ENCODE measurements at regions not wholly inside any gene's neighbourhood (a gene's known extent, or its start where the extent isn't known, plus 50 kb on each side); places are given as distances from the start of the nearest gene placed in this dataset.

DNA sequence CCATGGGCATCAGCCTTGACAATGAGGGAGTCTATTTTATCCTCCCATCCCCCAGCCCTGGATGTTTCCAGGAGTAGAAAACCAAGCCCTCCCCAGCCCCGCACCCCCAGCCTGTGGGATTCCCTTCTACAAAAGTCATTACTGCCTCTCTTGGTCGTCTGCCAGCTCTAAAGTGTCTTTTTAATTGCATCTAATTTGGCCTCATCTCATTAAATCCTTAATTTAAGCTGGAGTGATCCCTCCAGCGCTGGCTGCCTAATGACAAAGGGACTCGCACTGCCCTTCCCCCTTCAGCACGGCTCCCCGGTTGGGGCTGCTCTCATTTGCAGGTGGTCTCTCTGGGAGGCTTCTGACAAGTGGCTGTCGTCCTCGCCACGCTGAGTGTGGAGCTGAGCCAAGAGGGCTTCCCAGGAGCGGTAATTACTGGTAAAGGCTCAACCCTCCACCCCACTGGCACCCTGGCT is 107.9 kb upstream of the ALDH1B1 start:
- peak; percentile 93 for DNase-seq

DNA sequence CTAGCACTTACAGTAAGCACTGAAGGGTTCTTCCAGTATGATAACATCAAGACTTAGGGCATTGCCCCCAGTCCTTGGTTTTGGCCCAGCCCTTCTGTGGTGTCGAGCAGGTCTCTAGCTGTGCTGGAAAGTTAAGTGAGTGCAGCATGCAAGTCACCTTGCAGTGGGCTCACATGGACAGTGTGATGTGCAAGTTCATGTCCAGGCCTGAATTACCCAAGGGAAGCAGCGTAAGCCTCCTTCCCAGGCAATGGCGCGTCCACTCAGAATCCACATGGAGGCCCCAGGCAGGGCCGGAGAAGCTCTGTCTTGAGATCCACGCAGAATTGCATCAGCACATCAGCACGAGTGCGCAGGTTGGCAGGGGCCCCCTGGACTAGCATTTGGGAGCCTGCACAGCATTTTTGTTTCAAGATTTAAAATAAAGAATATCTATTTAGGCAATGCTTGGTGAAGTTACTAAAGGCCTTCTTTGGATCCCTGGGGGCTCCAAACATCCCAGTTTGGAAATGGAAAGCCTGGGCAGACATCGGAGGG is 108.4 kb upstream of the ALDH1B1 start:
- no peak for DNase-seq

DNA sequence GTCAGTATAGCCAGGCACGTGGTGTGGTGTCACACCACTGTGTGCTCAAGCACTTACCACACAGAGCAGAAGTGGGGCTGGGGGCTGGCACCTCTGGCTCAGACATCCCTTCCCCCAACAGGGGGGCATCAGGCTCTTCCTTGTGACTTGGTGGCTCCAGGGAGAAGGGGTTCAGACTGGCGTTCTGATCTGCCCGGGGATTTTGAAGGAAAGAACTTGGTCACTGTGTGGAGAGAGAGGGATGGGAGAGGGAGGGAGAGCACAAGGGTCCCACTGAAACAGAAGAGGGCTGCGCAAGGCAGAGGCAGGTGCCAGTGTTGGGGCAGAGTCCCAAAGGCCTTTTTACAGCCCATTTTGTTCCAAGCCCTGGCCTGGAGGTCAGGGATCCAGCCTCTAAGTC is 109.7 kb upstream of the ALDH1B1 start:
- no peak for DNase-seq

DNA sequence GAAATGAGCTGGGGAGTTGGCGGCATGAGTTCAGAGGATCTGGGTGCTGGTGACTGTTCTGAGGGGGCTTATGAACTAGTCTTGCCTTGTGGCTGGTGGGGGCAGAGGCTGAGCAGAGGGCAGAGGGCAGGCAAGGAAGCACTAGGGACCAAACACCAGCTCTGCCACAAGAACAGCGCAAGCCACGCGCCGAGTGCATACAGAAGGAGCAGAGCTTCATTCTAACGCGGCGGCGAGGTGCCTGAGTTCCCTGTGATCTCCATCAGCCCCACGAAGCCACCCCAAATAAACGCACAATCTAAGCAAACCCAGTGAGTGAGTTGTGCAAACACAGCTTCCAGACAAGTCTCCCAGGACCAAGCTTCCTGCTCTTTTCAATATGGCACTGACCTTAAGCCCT is 110.6 kb upstream of the ALDH1B1 start:
- DNase-seq, result no peak

DNA sequence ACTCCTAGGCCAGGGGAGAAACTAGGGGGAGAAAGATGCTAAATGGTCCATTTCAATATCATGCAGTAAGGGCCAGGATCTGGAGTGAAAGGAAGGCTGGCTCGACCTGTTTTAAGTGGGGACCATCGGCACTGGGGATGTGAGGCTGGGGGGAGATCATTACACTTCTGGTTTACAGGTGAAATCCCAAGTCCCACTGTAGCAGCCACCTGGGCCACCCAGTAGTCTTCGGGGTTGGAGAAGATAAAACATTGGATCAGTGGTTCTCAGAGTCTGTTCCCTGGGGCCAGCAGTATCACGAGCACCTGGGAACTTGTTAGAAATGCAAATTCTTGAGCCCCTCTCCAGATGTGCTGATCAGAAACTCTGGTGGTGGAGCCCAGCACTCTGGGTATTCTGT is 111.3 kb upstream of the ALDH1B1 start:
- DNase-seq, result no peak

DNA sequence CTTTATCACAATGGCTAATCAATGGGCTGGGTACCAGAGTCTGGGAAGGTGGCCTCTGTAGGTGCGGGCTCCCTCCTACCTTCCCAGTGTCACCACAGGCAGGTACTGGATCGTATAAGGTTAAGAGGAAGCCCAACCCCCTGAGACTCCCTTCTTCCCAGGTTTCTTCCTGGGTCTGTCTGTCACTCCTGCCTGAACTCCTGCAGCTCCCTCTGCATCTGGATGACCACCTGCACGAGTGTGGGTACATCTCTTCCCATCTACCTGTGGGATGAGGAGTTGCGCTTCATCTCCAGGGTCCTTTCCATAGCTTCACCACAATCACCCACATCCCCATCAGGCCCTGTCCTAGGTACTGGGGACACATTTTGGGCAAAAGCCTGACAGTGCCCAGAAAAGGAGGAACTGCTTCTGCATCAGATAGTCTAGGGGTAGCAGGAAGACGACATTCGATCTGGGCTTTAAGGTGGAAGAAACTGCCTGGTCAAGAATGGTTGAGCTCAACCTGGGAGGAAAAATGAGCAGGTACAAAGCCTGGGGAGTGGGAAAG is 112.2 kb upstream of the ALDH1B1 start:
- no peak for DNase-seq

DNA sequence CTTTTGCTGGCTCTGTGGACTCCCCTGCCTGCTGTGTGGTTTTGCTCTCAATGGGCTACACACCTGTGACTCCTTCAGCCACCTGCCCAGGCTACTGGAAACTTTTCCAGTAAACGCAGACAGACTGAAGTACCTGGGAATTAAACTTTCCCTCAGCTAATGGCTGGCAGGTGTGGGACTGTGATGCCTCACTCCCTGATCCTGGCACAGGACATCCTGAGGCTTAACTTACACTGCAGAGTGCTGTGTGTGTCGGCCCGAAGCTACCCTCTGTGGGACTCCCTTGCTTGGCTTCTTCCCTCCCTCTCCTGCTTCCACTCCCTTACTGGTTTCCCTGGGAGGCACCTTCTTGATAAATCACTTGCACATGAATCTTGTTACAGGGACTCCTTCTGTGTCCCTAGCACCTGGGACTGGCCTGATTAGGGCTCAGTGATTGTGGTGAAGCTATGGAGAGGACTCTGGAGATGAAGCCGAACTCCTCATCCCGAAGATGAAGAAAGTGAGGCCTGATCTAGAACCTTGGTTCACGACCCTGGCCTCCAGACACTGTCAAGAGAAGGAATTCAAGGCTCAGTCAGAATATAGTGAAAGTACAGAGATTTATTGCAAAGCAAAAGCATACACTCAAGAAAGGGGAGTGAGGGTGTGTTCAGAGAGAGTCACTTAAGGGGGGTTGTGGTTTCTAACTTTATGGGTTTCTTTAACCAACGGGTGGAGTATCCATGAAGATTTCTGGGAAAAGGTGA is 113.4 kb upstream of the ALDH1B1 start:
- no peak for DNase-seq

DNA sequence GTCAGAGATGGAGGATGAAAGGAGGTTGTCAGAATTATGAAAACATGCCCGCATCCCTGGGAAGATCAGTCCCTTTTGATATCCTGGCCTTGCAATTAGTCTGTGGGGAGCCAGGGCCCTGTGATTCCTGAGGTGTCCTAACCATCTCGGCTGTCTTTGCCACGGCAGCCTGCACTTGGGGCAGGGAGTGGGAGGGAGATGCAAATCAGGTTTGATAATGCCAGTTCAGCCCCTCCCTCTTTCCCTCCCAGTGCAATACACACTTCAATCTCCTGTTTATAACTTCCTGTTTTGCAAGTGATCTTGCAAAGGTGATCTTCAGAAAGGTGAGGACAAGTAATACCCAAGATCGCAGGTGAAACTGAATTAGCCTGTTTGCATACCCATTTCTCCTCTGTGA is 114.0 kb upstream of the ALDH1B1 start:
- DNase-seq, result no peak

DNA sequence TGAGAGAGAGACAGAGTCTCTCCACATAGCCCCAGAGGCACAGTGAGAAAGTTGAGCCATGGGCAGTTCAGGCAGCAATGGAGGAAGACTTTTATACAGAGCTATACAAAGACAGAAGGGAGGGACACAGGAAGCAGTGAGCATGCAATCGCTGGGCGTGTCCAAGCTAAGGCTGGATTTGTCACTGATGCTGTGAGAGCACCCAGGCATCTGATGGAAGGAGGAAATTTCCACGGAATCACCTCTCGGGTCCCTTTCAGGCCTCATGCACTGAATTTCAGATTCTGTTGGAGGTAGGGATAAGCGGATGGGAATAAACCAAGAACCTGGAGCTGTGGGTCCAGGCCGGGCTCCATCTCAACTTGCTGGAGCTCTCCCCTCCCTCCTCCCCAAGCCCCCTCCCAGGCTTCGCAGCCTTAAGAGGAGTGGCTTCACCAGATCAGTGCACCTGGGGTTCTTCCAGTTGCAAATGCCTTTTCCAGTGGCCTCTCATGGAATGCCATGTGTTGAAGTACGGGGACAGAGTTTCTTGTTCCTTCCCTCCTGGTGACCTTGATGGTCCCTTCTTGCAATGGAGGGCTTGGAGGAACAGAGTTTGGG is 114.8 kb upstream of the ALDH1B1 start:
- no peak for DNase-seq

DNA sequence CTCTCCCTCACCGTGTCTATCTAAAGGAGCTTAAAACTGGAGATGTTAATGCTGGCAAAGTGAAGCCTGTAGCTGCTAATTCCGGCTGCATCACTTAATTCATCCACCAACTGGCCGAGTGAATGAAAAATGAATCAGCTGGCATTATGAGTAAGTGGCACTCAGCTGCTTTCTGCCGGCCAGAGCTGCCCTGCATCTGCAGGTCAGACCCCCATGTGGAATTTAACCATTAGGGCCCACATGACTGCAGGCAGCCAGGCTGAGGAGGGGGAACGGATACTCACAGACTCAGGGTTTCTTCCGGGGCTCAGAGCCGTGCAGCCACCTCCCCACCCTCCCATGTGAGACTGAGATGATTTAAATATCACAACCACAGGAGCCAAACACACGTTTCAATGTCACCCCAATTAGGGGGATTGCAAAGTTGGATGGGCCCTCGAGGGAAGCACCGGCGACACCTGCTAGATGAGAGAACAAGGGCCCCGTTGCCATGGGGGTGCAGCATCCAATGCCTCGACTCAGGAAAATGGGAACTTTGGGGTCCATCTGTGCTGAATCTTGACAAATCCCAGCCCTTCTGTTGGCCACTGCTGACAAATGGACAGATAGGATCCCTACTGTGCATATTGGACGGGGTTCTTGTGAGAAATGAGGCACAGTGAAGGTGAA is 115.6 kb upstream of the ALDH1B1 start:
- no peak for DNase-seq

DNA sequence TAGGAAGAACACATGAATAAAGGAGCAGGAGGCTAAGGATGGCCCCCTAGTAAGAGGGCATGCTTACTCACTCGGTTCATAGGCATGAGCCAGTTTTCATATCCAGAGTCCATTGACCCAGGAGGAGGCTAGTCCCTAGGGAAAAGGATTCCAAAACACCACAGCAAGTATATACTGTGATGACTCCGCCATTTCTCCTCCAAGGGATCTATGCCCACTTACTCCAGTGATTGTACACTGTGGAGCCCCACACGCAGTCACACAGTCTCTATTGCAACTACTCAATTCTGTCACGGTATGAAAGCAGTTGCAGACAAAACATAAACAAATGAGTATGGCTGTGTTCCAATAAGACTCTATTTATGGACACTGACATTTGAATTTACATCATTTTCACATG is 117.7 kb upstream of the ALDH1B1 start:
- no peak for DNase-seq

DNA sequence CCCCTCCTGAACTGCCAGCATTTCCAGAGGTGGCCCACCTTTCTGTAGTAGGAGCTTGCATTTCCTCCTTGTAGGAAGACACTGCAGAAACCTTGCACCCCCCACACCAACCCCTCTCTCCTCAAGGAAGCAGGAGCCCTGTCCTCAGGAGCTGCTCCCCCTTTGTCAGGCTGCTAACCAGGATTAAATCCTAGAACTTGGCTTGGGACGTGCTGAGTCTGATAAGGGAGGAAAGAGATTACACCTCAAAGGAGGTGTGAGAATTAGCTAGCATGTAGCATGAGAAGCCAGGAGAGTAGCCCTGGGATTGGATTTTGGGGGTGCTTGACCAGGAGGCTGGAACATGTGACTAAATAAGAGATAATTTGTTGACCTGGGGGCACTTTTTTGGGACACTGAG is 119.8 kb upstream of the ALDH1B1 start:
- no peak for DNase-seq

DNA sequence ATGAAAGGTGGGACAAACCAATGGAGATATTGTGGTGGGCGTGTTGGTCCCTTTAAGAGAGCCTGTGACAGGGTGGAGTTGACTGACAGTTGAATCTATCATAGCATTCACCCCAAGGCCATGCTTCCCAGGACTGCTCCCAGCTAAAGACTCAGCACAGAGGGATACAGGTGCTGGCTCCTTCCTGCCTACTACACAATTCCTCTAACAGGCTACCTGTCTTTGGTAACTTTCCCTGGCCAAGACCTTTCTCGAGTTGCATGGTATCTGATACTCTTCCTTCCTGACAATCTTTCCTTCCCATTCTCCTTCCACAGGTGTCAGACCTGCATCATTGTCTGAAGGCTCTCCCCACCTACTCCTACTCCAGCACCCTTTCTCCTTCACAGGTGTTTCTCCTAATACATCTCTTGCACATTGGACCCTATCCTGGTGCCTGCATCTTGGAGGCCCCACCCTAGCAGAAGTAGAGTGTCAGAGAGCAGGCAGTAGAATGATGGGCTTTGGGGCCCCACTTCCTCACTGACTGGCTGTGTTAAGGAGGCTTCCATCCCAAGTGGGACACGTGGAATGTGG is 120.7 kb upstream of the ALDH1B1 start:
- DNase-seq, result no peak

DNA sequence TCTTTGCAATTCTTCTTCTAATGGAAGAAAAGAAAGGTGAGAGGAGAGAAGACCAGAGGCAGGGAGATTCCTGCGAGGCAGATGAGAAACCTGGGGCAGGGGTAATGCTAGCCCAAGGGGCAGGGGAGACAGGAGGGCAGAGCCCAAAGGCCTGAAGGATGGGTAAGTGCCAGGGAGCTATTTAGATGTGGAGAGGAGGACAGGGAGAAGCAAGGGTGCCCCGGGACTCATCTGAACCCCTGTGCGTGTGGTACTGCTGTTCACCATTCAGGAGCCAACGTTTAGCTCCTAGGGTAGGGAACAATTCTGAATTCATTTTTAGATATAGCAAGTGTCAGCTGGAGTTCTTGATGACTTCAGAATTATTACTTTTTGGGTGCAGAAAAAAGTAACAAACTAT is 122.7 kb upstream of the ALDH1B1 start:
- DNase-seq, result no peak

DNA sequence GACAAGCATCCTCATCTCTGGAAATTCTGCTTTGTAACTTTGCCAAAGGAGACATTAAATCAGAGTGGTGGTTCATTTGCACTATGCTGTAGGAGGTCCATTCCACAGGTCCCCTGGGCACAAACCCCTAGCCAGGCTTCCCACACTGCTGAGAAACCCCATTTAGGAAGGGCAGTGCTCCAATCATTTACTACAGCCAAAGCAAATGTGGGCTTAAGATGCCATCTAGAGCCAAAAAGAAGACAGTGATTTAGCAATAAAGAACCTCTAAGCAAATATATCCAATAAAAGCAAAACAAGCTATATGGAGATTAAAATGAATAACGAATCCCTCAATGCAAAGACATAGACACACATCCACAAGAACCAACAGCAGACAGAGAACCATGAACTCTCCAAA is 129.0 kb upstream of the ALDH1B1 start:
- DNase-seq, result no peak

DNA sequence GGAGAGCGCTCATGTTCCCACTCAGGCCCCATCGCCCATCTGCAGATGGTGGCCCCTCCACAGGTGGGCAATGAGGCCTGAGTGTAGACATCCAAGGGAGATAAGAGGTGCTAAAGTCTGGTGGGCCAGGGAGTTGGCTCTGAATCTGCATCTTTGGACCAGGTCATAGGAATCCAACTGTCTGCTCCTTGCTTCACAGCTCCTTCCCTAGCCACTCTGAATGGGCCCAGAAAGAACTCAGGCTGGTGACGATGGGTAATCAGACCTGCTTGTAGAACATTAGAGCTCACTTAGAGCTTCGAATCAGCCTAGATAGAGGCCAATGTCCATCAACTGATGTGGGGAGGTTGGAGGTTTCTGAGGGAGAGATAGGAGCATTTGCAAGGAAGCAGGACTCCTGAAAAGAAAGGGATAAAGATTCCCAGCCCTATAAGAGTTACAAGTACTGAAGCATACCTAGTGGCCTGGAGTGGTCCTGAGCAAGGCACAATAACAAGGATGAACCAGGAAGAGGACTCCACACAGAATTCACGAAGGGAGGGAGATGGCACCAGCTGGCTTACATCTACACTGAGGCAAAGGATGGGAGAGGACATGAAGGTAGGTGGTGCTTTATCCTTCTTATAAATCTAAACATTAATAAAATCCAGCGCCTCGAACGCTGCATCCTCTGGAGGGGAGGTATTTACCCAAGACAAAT is 132.8 kb upstream of the ALDH1B1 start:
- no peak for DNase-seq

DNA sequence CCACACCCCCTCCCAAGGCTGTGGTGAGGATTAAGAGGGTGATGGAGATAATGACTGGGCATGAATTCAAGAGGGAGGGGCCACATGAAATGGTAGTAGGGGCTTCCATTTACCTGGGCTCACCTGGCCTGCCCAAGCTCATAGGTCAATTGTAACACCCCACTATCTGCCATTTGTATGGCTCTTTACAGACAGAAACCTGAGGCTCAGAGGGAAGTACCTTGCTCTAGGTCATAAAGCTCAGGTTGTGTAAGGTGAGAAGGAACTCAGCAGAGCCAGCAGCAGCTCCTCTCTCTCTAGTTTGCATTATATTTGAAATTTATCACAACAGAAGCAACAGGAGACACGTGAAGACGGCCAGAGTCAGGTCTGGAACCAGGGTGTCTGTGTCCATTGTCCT is 133.4 kb upstream of the ALDH1B1 start:
- DNase-seq, result no peak

DNA sequence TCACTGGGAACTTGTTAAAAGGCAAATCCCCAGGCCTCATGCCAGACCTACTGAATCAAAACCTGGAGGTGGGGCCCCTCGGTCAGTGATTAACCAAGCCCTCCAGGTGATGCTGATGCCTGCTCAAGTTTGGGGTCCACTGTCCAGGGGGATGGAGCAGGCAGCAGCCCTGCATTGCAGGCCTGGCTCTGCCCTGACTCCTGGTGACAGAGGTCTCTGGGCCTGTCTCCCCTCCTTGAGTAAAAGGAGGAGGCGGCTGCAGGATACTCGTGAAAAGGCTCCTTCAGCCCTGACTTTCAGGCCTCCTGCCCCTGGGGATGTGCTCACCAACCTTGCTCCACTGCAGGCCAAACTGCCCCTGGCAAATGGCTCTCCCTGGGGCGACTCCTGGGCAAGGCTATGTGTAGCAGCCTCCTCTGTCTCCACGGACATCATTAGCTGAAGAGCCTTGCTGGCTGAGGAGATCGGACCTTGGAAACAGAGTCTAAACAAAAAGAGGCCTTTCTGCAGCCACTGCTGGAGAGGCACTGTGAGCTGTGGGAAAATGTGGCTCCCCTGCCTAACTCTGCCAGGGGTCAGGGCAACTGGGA is 134.8 kb upstream of the ALDH1B1 start:
- no peak for DNase-seq

DNA sequence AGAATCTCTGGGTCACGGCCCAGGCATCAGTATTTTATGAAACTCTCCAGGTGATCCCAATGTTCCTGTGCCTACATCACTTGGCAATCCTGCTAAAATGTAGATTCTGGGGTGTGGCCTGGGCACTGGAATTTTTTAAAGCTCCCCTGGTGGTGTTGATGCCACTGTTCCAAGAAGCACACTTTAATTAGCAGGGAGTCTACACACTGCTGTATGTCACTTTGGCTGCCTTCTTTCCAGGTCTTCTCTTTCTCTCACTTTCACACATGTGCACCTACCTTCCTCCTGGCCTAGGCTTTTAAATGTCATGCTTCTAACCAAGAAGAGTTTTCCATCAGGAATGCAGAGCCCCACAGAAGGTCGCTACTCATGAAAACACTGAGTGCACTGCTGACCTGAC is 136.0 kb upstream of the ALDH1B1 start:
- DNase-seq, result no peak

DNA sequence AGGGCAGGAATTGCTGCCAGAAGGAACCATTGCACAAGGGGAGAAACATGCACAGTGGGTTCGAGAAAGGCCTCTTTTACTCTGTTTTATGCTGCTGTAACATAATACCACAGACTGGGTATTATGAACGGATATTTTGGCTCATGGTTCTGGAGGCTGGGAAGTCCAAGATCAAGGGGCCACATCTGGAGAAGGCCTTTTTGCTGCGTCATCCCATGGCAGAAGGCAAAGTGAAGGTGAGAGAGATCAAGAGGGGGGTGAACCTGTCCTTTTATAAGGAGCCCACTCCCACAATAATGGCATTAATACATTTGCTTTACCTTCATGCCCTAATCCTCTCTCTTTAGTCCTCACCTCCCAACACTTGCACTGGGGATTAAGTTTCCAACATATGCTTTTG is 136.9 kb upstream of the ALDH1B1 start:
- no peak for DNase-seq

DNA sequence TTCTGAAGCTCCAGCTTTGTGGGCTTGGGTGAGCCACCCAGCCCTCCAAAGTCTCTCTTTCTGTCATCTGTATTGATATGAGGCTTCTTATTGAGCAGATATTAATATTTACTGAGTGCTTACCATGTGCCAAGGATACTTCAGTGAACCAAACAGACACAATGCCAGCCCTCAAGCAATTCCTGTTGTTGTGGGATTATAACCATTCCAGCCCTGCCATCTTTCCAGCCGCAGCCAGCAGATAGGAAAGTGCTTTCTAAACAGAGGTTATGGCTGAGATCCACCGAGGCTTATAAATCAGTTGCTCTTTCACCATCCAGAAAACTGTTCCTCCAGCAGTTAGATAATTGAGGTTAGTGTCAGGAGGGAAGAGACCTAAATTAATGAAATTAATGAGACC is 137.7 kb upstream of the ALDH1B1 start:
- no peak for DNase-seq

DNA sequence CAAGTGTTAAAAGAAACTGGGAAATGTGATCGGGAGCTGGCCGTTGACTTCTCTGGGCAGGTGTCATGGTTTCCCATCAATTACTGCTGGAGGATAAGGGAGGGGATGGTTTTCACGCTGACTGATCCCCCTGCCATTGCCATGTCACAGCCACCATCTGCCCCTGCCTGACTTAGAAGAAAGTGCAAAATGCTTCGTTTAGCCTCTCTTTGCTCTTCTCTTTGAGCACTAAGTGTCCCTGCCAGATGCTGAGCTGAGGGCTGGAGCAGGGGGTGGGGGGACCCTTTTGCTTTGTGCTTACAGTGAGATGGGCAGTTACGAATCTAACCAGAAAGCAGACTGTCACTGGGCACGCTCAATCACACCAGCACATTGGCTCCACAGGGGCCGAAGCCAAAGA is 138.4 kb upstream of the ALDH1B1 start:
- DNase-seq, result no peak

Data from NCI-H2029 treated with DMSO at 0.1 percent for 48 hours (cell line).